Testis (tissue), 2 donors: ENCODE measurements at regions not wholly inside any gene's neighbourhood (a gene's known extent, or its start where the extent isn't known, plus 50 kb on each side); places are given as distances from the start of the nearest gene placed in this dataset.

Experiments
- DNase-seq: peaks from one replicate; pipeline ENCODE4 v3.0.0-alpha.2; 2019
- H3K27ac ChIP-seq, 2 donors: fragments of 200-600 bp; sonication (generic); one replicate each; pipeline ENCODE4 v1.5.1; 2019
- H3K27me3 ChIP-seq: fragments of 200-600 bp; sonication (generic); one replicate; pipeline ENCODE4 v1.5.1; 2019
- H3K36me3 ChIP-seq: fragments of 200-600 bp; sonication (generic); one replicate; pipeline ENCODE4 v1.5.1; 2017; ENCODE audit warnings: low read depth; ENCODE audit errors: missing control alignments
- H3K4me1 ChIP-seq: fragments of 200-600 bp; sonication (generic); one replicate; pipeline ENCODE4 v1.5.1; 2019
- H3K4me3 ChIP-seq, 2 donors: fragments of 200-600 bp; sonication (generic); one replicate each; pipeline ENCODE4 v1.5.1; 2017 to 2019
- H3K9me3 ChIP-seq: fragments of 200-600 bp; sonication (generic); one replicate; pipeline ENCODE4 v1.5.1; 2017
- POLR2A ChIP-seq: fragments of 450-650 bp; IDR thresholded peaks from one replicate; pipeline ENCODE4 v1.6.1; 2017; ENCODE audit warnings: antibody characterized with exemption, mild to moderate bottlenecking, moderate library complexity
- WGBS, 2 donors: methylation state at CpG; one replicate each; pipeline ENCODE4 v1.1.5; 2018; 5-methylcytosine and 5-hydroxymethylcytosine counted together
- intact Hi-C: fragments of 100-400 bp; cut with DNase I; formaldehyde crosslinking; loops from one replicate; pipeline ENCODE4 v1.15.1; 2023; ENCODE audit warnings: low total_unique reads
- TF ChIP-seq, protein P1 (sequence below), 3 experiments: fragments of 450-650 bp in 2 of 3; fragments of 200-600 bp in 1 of 3; sonication (generic) in 1 of 3; IDR thresholded peaks; one replicate each; pipeline ENCODE4 v1.5.1; 2016 to 2019; ENCODE audit warnings: antibody characterized with exemption in 3 of 3, mild to moderate bottlenecking in 2 of 3, moderate library complexity in 1 of 3

DNA sequence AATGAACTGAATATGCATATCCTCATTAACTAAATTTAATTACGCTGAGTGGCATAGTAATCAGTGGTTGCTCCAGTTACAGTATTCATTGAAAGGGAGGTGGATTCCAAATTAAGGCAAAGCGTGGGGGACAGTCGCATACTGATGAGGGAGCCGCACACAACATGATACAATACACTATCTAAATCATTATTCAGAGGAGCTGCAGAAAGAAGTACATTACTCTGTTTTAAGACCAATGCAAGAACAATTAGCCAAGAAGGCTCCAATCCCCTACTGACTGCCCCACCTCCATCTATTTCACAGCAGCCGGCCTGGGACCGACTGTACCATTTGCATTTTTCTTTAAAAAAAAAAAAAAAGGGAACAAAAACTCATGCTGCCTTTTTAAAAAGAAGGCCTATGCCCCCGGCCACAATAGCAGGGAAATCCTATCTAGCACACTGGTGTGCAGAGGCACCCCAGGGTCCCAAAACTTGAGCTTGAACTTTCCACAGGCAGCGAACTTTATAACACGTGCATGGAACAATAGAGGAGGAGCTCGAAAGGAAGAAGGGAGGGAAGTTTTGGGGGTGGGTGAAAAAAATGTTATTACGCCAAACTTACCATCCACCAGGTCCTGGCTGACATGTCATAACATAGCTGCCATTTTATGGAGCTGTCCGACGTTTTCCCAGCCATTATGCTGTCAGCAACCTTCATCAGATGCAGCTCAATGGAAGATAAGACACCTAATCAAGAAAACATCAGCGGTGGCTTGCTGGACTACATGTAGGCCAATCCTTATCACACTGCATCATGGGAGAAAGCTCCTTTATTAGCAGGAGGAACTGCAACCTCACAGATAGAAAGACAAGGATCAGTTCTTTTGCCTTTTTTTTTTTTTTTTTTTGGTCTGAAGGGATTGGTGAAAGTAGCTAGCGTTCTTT lies 161.6 kb downstream of the ZDHHC21 start:
- Histone ChIP-seq H3K4me3 (no peak overlapping the region), H3K27me3 (no peaks in the 10 kb centered on the region), H3K9me3 (no peaks in the 10 kb centered on the region), H3K36me3 (no peaks in the 10 kb centered on the region), H3K4me1 (no peaks in the 10 kb centered on the region), H3K27ac (no peak overlapping the region)
- TF ChIP-seq, protein P1, sequence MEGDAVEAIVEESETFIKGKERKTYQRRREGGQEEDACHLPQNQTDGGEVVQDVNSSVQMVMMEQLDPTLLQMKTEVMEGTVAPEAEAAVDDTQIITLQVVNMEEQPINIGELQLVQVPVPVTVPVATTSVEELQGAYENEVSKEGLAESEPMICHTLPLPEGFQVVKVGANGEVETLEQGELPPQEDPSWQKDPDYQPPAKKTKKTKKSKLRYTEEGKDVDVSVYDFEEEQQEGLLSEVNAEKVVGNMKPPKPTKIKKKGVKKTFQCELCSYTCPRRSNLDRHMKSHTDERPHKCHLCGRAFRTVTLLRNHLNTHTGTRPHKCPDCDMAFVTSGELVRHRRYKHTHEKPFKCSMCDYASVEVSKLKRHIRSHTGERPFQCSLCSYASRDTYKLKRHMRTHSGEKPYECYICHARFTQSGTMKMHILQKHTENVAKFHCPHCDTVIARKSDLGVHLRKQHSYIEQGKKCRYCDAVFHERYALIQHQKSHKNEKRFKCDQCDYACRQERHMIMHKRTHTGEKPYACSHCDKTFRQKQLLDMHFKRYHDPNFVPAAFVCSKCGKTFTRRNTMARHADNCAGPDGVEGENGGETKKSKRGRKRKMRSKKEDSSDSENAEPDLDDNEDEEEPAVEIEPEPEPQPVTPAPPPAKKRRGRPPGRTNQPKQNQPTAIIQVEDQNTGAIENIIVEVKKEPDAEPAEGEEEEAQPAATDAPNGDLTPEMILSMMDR (IDR thresholded peaks at IDR 0.05): no peak
- no peak for TF ChIP-seq POLR2A
- no peak for DNase-seq
- 80 to 82% methylated on average over 15 of the region's 15 CpGs for WGBS, 2 donors
- intact Hi-C loops: no loop called here

DNA sequence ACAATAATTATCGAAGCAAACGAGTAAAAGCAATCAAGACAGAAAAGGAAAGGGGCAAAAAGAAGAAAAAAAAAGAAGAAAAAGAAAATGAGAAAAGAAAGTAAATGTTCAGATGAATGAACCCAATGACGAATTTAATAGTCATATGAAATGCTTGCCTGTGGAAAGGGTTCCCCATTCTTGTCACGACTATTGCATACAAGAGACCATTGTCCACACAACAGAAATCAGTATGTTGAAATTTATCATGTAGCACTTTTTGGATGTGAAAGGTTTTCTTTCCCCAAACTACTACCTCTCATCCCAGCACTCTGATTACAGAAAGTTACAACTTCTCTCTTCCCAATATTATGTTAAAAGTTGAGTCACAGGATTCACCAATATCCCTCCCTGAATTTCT lies 162.4 kb downstream of the ZDHHC21 start:
- TF ChIP-seq, protein P1 (IDR thresholded peaks at IDR 0.05): no peak
- no peak for TF ChIP-seq POLR2A
- no peaks in the 10 kb centered on the region for H3K27me3 ChIP-seq
- WGBS, 2 donors: 85 to 88% methylated on average over 4 of the region's 4 CpGs
- no peaks in the 10 kb centered on the region for H3K9me3 ChIP-seq
- H3K4me1 ChIP-seq: no peaks in the 10 kb centered on the region
- DNase-seq: no peak
- H3K36me3 ChIP-seq: no peaks in the 10 kb centered on the region
- intact Hi-C loops: no loop called here
- no peak overlapping the region for H3K4me3 ChIP-seq
- no peak overlapping the region for H3K27ac ChIP-seq

DNA sequence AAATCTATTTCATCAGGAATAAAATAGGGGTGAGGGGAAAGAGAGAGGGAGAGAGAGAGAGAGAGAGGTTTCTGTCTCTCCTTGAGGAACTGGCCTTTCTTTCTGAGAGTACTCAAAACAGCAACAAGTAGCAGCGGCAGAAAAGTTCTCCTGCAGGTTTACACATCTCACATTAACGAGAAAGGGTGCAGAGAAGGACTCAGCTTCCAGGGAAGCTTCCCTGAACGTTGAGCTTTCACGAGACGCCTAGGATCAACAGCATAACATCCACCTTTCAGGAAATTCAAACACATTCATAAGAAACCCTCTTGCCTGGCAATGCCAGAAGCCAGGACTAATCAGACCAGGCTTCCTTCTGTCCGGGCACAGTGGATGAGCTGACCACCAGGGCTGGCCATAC lies 162.9 kb downstream of the ZDHHC21 start:
- Histone ChIP-seq H3K27ac (no peak overlapping the region), H3K4me3 (no peak overlapping the region), H3K36me3 (no peaks in the 10 kb centered on the region), H3K4me1 (no peaks in the 10 kb centered on the region), H3K27me3 (no peaks in the 10 kb centered on the region), H3K9me3 (no peaks in the 10 kb centered on the region)
- no peak for DNase-seq
- intact Hi-C loops: no loop called here
- no peak for TF ChIP-seq POLR2A
- TF ChIP-seq, protein P1 (IDR thresholded peaks at IDR 0.05): no peak
- 70 to 72% methylated on average over 6 of the region's 6 CpGs for WGBS, 2 donors

DNA sequence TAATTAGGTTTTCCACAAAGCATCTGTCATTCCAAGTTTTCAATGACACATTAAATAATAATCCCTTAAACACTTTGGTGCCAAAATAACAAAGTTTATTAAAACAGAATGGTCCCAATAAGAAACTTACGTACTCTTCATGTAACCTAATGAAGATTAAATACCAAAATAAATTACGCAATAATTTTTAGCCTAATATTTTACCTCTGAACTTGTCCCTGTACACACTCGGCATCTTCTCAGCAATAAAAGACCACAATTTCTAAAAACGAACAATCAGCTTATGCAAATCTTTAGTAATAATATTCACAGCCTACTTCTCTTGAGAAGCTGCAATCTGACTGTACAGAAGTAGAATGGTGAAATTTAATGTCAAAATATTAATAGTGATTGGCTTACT lies 163.6 kb downstream of the ZDHHC21 start:
- no peak overlapping the region for H3K4me3 ChIP-seq
- no peak for TF ChIP-seq POLR2A
- TF ChIP-seq, protein P1 (IDR thresholded peaks at IDR 0.05): no peak
- intact Hi-C loops: no loop called here
- no peaks in the 10 kb centered on the region for H3K4me1 ChIP-seq
- no peak overlapping the region for H3K27ac ChIP-seq
- H3K27me3 ChIP-seq: no peaks in the 10 kb centered on the region
- no peaks in the 10 kb centered on the region for H3K9me3 ChIP-seq
- 90 to 96% methylated on average over 4 of the region's 4 CpGs for WGBS, 2 donors
- no peak for DNase-seq
- H3K36me3 ChIP-seq: no peaks in the 10 kb centered on the region

DNA sequence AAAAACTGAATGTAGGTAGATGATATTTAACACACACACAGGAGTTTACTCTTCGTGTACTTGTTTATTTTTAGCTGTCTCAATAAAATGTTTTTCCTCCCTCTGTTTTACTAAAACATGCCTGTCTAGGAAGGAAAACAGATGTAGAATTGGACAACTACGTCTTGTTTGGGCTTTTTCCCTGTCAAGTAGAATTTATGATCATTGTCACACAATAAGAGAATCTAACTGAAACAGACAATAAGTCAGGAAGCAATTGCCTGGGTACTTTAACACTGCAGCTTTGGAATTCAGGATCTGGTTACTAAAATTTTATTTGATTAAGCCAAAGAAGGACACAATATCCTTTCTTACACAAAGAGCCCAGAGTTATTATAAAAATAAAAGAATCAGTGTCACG lies 164.2 kb downstream of the ZDHHC21 start:
- intact Hi-C loops: no loop called here
- Histone ChIP-seq H3K27ac (no peak overlapping the region), H3K4me3 (no peak overlapping the region), H3K4me1 (no peaks in the 10 kb centered on the region), H3K9me3 (no peaks in the 10 kb centered on the region), H3K36me3 (no peaks in the 10 kb centered on the region), H3K27me3 (no peaks in the 10 kb centered on the region)
- no peak for DNase-seq
- 62 to 80% methylated on average over 3 of the region's 3 CpGs for WGBS, 2 donors
- TF ChIP-seq, protein P1 (IDR thresholded peaks at IDR 0.05): no peak
- no peak for TF ChIP-seq POLR2A
